ENCODE measurements at regions not wholly inside any gene's neighbourhood (a gene's known extent, or its start where the extent isn't known, plus 50 kb on each side); places are given as distances from the start of the nearest gene placed in this dataset.
A peak's percentile ranks its signal among the peaks of the same experiment; 100 is the strongest.

- no peak overlapping the region for H3K4me3 ChIP-seq (ENCODE audit: low read depth, low read length)
- H3K27ac ChIP-seq, result no peak overlapping the region
- H3K27me3 ChIP-seq (replicated peaks), result no peaks in the 10 kb centered on the region
- DNase-seq, result no peak
- in situ Hi-C loops (cut with HindIII; ENCODE audit: low pct_ligation_motif_present, low sequenced_read_pairs), result no loop called here
- TF ChIP-seq CTCF (IDR thresholded peaks at IDR 0.05; ENCODE audit: low read depth, low read length, missing control alignments), result no peak
- H3K36me3 ChIP-seq (replicated peaks), result no peaks in the 10 kb centered on the region
Observed at GRCh38 chr2:128580988-128581848, 262.6 kb upstream of the HS6ST1 start.

- DNase-seq, result no peak
- Histone ChIP-seq H3K27ac (no peak overlapping the region), H3K4me3 (ENCODE audit: low read depth, low read length) (no peak overlapping the region), H3K27me3 (replicated peaks) (no peaks in the 10 kb centered on the region), H3K36me3 (replicated peaks) (no peaks in the 10 kb centered on the region)
- in situ Hi-C loops (cut with HindIII; ENCODE audit: low pct_ligation_motif_present, low sequenced_read_pairs), result no loop called here
- TF ChIP-seq CTCF (IDR thresholded peaks at IDR 0.05; ENCODE audit: low read depth, low read length, missing control alignments), result no peak
Observed at GRCh38 chr2:128581849-128582244, 263.2 kb upstream of the HS6ST1 start.

- no peaks in the 10 kb centered on the region for H3K36me3 ChIP-seq (replicated peaks)
- peak overlapping the region; percentile 65 for H3K27ac ChIP-seq
- in situ Hi-C loops (cut with HindIII; ENCODE audit: low pct_ligation_motif_present, low sequenced_read_pairs), result no loop called here
- no peak overlapping the region for H3K4me3 ChIP-seq (ENCODE audit: low read depth, low read length)
- no peaks in the 10 kb centered on the region for H3K27me3 ChIP-seq (replicated peaks)
- no peak for TF ChIP-seq CTCF (IDR thresholded peaks at IDR 0.05; ENCODE audit: low read depth, low read length, missing control alignments)
- DNase-seq, result peak; percentile 72
Observed at GRCh38 chr2:128584296-128584890, 265.7 kb upstream of the HS6ST1 start.

GRCh38 chr2:128585706-128586105 is 267.0 kb upstream of the HS6ST1 start:
- peak overlapping the region; percentile 65 for H3K27ac ChIP-seq
- peak; percentile 92 for DNase-seq
- in situ Hi-C loops (cut with HindIII; ENCODE audit: low pct_ligation_motif_present, low sequenced_read_pairs), result no loop called here

GRCh38 chr2:128589681-128590080 is 271.0 kb upstream of the HS6ST1 start:
- in situ Hi-C loops (cut with HindIII; ENCODE audit: low pct_ligation_motif_present, low sequenced_read_pairs), result no loop called here
- H3K36me3 ChIP-seq (replicated peaks), result no peaks in the 10 kb centered on the region
- no peak for DNase-seq
- TF ChIP-seq CTCF (IDR thresholded peaks at IDR 0.05; ENCODE audit: low read depth, low read length, missing control alignments), result peak; percentile 22
- H3K4me3 ChIP-seq (ENCODE audit: low read depth, low read length), result no peak overlapping the region
- H3K27me3 ChIP-seq (replicated peaks), result no peaks in the 10 kb centered on the region
- H3K27ac ChIP-seq, result no peak overlapping the region

More at GRCh38 chr2:128585706-128586105, 267.0 kb upstream of the HS6ST1 start:
- Histone ChIP-seq H3K36me3 (replicated peaks) (no peaks in the 10 kb centered on the region), H3K27me3 (replicated peaks) (no peaks in the 10 kb centered on the region), H3K4me3 (ENCODE audit: low read depth, low read length) (no peak overlapping the region)
- no peak for TF ChIP-seq CTCF (IDR thresholded peaks at IDR 0.05; ENCODE audit: low read depth, low read length, missing control alignments)

All from brain microvascular endothelial cell (primary cell).